Endothelial cell of umbilical vein (primary cell): ENCODE measurements at regions not wholly inside any gene's neighbourhood (a gene's known extent, or its start where the extent isn't known, plus 50 kb on each side); places are given as distances from the start of the nearest gene placed in this dataset.

Source experiments
- BruUV-seq: library from RNA; stranded (reverse); fragments of 400-500 nt; replicated peaks from 2 replicates; lab custom pipeline; 2021; lab: Mats Ljungman, UMichigan
- CTCF ChIA-PET: fragments of 300-600, 350-600 bp; sonication (Branson Sonifier 250); formaldehyde crosslinking; loops from one replicate; lab custom pipeline; 2021; ENCODE audit warnings: antibody characterized with exemption, inconsistent platforms; lab: Charles Lee
- POLR2A ChIA-PET: fragments of 300-600, 350-600 bp; sonication (Branson Sonifier 250); formaldehyde crosslinking; loops from one replicate; lab custom pipeline; 2021; ENCODE audit warnings: antibody characterized with exemption, inconsistent platforms; lab: Charles Lee
- DNase-seq: peaks from one replicate; pipeline ENCODE4 v3.0.0-alpha.2; 2011; ENCODE audit warnings: low read depth, low spot score
- FAIRE-seq: peaks from 2 replicates; lab custom pipeline; 2011; peaks lifted over from hg19 to GRCh38; lab: Jason Lieb, UNC
- H2AFZ ChIP-seq: 2 replicates; pipeline ENCODE4 v1.6.0; 2012; ENCODE audit warnings: low read depth, low read length, control low read depth, inconsistent platforms
- H3K27ac ChIP-seq: 2 replicates; pipeline ENCODE4 v1.5.1; 2011; ENCODE audit warnings: low read depth, mild to moderate bottlenecking, control low read depth, low read length, moderate library complexity; ENCODE audit not compliant: insufficient read depth
- H3K27me3 ChIP-seq, 2 experiments: 2 replicates each; pipeline versions ENCODE4 v1.6.0 to v1.6.1; 2011; ENCODE audit warnings: low read length in 2 of 2, mixed read lengths in 1 of 2; ENCODE audit not compliant: control insufficient read depth in 2 of 2, insufficient read depth in 2 of 2
- H3K36me3 ChIP-seq, 2 experiments: 2 replicates in 1 of 2; 3 replicates in 1 of 2; pipeline ENCODE4 v1.5.1; 2011; ENCODE audit warnings: low read length in 2 of 2, mild to moderate bottlenecking in 1 of 2, moderate library complexity in 1 of 2; ENCODE audit not compliant: control insufficient read depth in 2 of 2, insufficient read depth in 2 of 2; ENCODE audit errors: extremely low read depth in 1 of 2
- H3K4me1 ChIP-seq: 3 replicates; pipeline ENCODE4 v1.5.1; 2011; ENCODE audit warnings: mild to moderate bottlenecking, low read length; ENCODE audit not compliant: control insufficient read depth, insufficient read depth; ENCODE audit errors: extremely low read depth
- H3K4me2 ChIP-seq: 2 replicates; pipeline ENCODE4 v1.6.1; 2011; ENCODE audit warnings: low read length, control low read depth, mixed read lengths; ENCODE audit not compliant: insufficient read depth
- H3K4me3 ChIP-seq, 3 experiments: fragments of 200-600 bp in 1 of 3; sonication (generic), shearing (Covaris generic) in 1 of 3; replicated peaks in 1 of 3; 2 replicates each; pipeline ENCODE4 v1.5.1; 2011 to 2016; ENCODE audit warnings: control low read depth in 3 of 3, low read length in 3 of 3, mild to moderate bottlenecking in 2 of 3, inconsistent platforms in 1 of 3, low read depth in 1 of 3, moderate library complexity in 1 of 3; ENCODE audit not compliant: insufficient read depth in 1 of 3
- H3K79me2 ChIP-seq: 2 replicates; pipeline ENCODE4 v1.6.0; 2012; ENCODE audit warnings: low read length, inconsistent platforms; ENCODE audit not compliant: control insufficient read depth, insufficient read depth
- H3K9ac ChIP-seq: replicated peaks from 2 replicates; pipeline ENCODE3; 2011; ENCODE audit warnings: low read length, control low read depth; ENCODE audit not compliant: insufficient read depth; ENCODE audit errors: extremely low read depth
- H3K9me1 ChIP-seq: replicated peaks from 3 replicates; pipeline ENCODE4 v1.6.0; 2011; ENCODE audit warnings: mild to moderate bottlenecking, low read length; ENCODE audit not compliant: control insufficient read depth, insufficient read depth; ENCODE audit errors: extremely low read depth
- H3K9me3 ChIP-seq: replicated peaks from 2 replicates; pipeline ENCODE4 v1.5.1; 2012; ENCODE audit warnings: low read length, inconsistent platforms; ENCODE audit not compliant: control insufficient read depth, insufficient read depth
- H4K20me1 ChIP-seq: replicated peaks from 2 replicates; pipeline ENCODE3; 2011; ENCODE audit warnings: mild to moderate bottlenecking, low read length; ENCODE audit not compliant: control insufficient read depth, insufficient read depth; ENCODE audit errors: extremely low read depth
- CTCF ChIP-seq, 2 donors: IDR thresholded peaks; 1 replicate in 1 of 2; 2 replicates in 1 of 2; pipeline ENCODE4 v1.5.1; 2011; ENCODE audit warnings: low read length in 2 of 2, mild to moderate bottlenecking in 2 of 2, moderate library complexity in 2 of 2, control low read depth in 1 of 2, inconsistent platforms in 1 of 2, low read depth in 1 of 2; ENCODE audit not compliant: insufficient read depth in 1 of 2; ENCODE audit errors: extremely low read depth in 1 of 2
- EZH2 ChIP-seq: IDR thresholded peaks from 2 replicates; pipeline ENCODE4 v1.6.1; 2012; ENCODE audit warnings: borderline replicate concordance, low read depth, mild to moderate bottlenecking, moderate library complexity, low read length, inconsistent platforms; ENCODE audit not compliant: severe bottlenecking
- FOS ChIP-seq: IDR thresholded peaks from 2 replicates; pipeline ENCODE4 v1.6.1; 2011; ENCODE audit warnings: mild to moderate bottlenecking, low read length, moderate library complexity, borderline replicate concordance; ENCODE audit not compliant: insufficient read depth
- GATA2 ChIP-seq: IDR thresholded peaks from 2 replicates; pipeline ENCODE4 v1.7.0; 2011; ENCODE audit warnings: low read depth, mild to moderate bottlenecking, moderate library complexity, mixed read lengths, low read length; ENCODE audit not compliant: insufficient read length, insufficient read depth
- JUN ChIP-seq: IDR thresholded peaks from 2 replicates; pipeline ENCODE4 v1.6.1; 2011; ENCODE audit warnings: borderline replicate concordance, low read depth; ENCODE audit not compliant: insufficient read length, insufficient read depth
- MAX ChIP-seq: IDR thresholded peaks from 2 replicates; pipeline ENCODE4 v1.6.1; 2011; ENCODE audit not compliant: insufficient read depth, insufficient read length
- MYC ChIP-seq: IDR thresholded peaks from one replicate; pipeline ENCODE4 v1.6.1; 2011; ENCODE audit warnings: mild to moderate bottlenecking, low read depth, low read length
- POLR2A ChIP-seq: IDR thresholded peaks from 2 replicates; pipeline ENCODE4 v1.6.1; 2012; ENCODE audit warnings: low read depth, mild to moderate bottlenecking, control low read depth, low read length
- POLR2AphosphoS5 ChIP-seq: IDR thresholded peaks from 2 replicates; pipeline ENCODE4 v1.6.1; 2012; ENCODE audit warnings: low read depth, mild to moderate bottlenecking, control low read depth, low read length, moderate library complexity; ENCODE audit not compliant: insufficient read depth
- dilution Hi-C: fragments of 300-500 bp; cut with MboI; formaldehyde crosslinking; loops from one replicate; pipeline ENCODE4 v1.15.0; 2019; ENCODE audit warnings: low sequenced_read_pairs; ENCODE audit not compliant: extremely low pct_ligation_motif_present
- intact Hi-C: fragments of 100-400 bp; cut with micrococcal nuclease; formaldehyde crosslinking; loops from one replicate; pipeline ENCODE4 v1.10.0; 2022

- DNase-seq: no peak
- H3K4me1 ChIP-seq: no peaks in the 10 kb centered on the region
- CTCF ChIA-PET: no interaction called here
- no peaks in the 10 kb centered on the region for H3K36me3 ChIP-seq
- H3K79me2 ChIP-seq: no peaks in the 10 kb centered on the region
- no peak overlapping the region for H2AFZ ChIP-seq
- no peak overlapping the region for H3K27ac ChIP-seq
- no peak overlapping the region for H3K4me3 ChIP-seq
- dilution Hi-C loops: no loop called here
- H3K27me3 ChIP-seq: no peaks in the 10 kb centered on the region
- FAIRE-seq: no peak
- no peak for TF ChIP-seq CTCF (IDR thresholded peaks at IDR 0.05; ENCODE audit: extremely low read depth in 1 of 2, insufficient read depth in 1 of 2, low read depth in 1 of 2, low read length in 2 of 2)
- TF ChIP-seq POLR2AphosphoS5: no peak
- TF ChIP-seq FOS: no peak
- TF ChIP-seq MYC: no peak
- no peak for TF ChIP-seq MAX
- no peak for TF ChIP-seq JUN
- no peak for TF ChIP-seq POLR2A
- no peak for TF ChIP-seq EZH2
- no peak for TF ChIP-seq GATA2
- no peaks in the 10 kb centered on the region for H3K9me1 ChIP-seq
- H4K20me1 ChIP-seq: no peaks in the 10 kb centered on the region
- H3K9ac ChIP-seq: no peak overlapping the region
- intact Hi-C loops: no loop called here
- H3K4me2 ChIP-seq: no peak overlapping the region
- no TSS peak for BruUV-seq
- no peaks in the 10 kb centered on the region for H3K9me3 ChIP-seq
- POLR2A ChIA-PET: no interaction called here
Measured at GRCh38 chr3:73796382-73796781, 171.6 kb upstream of the PDZRN3 start.
